Dedifferentiated amniotic fluid mesenchymal stem cell (primary cell): ENCODE measurements at regions not wholly inside any gene's neighbourhood (a gene's known extent, or its start where the extent isn't known, plus 50 kb on each side); places are given as distances from the start of the nearest gene placed in this dataset.

Experiments used
- DNase-seq: peaks from one replicate; pipeline ENCODE4 v3.0.0-alpha.2; 2016; ENCODE audit errors: extremely low spot score

GRCh38 chr2:134143568-134143967, 110.3 kb upstream of the MGAT5 start:
- no peak for DNase-seq

- no peak for DNase-seq
These were observed 109.7 kb upstream of the MGAT5 start for GRCh38 chr2:134144081-134144596.

- DNase-seq = no peak
These were observed 109.2 kb upstream of the MGAT5 start for GRCh38 chr2:134144651-134145050.

DNA sequence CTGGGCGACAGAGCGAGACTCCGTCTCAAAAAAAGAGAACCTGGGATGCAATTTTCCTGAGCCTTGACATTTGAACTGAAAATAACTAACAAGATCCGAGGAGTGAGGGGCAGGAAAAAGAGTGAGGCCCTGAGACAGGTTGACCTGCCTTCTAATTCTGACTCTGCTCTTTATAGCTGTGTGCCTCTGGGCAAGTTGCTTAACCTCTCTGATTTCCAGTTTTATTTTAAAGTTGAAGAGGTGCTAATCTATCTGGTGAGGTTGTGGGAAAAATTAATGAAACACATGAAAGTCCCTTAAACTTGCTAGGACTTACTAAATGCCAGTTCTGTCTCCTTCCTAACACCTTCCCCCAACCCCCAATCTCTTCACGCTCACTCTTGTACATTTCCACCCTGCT, 108.4 kb upstream of the MGAT5 start:
- no peak for DNase-seq

DNA sequence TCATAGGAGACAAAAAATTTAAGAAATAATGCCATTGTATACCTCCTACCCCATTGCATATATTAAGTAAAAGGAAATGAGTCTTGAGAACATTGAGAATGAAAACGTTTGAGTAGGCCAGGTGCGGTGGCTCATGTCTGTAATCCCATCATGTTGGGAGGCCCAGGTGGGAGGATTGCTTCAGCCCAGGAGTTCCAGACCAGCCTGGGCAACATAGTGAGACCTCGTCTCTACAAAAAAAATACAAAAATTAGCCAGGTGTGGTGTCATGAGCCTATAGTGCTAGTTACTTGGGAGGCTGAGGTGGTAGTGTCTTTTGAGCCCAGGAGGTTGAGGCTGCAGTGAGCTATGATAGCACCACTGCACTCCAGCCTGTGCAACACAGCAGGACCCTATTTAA, 107.7 kb upstream of the MGAT5 start:
- DNase-seq = no peak

GRCh38 chr2:134146620-134147019, 107.3 kb upstream of the MGAT5 start:
- peak; percentile 83 for DNase-seq

DNA sequence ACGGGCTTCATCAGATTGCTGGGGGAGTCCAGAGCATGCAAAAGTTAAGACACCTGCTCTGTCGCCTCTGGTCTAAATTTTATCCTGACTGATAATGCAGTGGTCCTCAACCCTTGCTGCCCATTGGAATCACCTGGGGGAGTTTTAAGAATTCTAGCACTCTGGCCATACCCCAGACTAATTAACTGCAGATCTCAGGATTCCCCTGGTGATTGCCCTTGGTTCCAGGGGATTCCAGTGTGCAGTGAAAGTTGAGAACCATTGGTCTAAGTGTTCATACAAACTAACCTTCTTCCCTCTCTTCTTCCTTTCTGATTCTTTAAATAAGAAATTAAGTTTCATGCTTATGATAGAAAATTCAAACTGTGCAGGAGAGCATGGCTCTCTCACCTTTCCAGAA, 105.7 kb upstream of the MGAT5 start:
- no peak for DNase-seq

- no peak for DNase-seq
These were observed 104.9 kb upstream of the MGAT5 start for GRCh38 chr2:134148843-134149472.

DNA sequence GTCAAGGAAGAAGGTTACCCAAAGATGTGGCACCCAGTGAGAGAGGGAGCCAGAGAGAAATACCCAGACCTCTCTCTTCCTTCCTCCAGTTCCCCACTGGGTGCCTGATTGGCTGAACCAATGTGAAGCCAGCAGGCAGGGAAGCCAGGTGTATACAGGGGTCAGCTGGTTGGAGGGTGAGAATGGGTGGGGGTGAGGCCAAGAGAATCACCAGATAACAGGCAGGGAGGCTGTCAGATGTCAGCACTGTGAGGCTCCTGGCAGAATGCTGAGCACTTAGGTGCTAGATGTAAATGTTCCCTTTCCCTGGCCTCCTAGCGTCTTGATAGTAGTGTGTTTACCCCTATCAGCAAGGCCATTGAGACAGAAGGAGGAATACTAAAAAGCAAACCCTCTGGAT, 104.0 kb upstream of the MGAT5 start:
- DNase-seq = no peak

DNA sequence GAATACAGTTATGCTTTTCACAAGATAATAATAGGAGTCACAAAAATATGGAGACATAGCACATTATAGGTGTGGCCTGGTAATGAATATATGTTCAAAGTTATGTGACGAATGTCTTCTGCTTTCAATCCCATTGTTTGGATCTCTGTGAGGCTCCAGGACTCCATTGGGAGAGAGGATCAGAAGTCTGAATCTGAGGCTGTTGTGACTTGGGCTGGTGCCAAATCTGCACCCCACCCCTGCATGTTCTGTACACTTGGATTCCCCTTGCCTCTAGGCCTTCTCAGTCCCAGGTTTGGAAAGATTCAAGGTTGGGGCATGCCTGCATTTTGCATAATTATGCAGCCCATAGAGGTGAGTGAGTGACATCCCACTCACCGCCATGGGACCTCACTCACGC, 103.1 kb upstream of the MGAT5 start:
- no peak for DNase-seq

DNA sequence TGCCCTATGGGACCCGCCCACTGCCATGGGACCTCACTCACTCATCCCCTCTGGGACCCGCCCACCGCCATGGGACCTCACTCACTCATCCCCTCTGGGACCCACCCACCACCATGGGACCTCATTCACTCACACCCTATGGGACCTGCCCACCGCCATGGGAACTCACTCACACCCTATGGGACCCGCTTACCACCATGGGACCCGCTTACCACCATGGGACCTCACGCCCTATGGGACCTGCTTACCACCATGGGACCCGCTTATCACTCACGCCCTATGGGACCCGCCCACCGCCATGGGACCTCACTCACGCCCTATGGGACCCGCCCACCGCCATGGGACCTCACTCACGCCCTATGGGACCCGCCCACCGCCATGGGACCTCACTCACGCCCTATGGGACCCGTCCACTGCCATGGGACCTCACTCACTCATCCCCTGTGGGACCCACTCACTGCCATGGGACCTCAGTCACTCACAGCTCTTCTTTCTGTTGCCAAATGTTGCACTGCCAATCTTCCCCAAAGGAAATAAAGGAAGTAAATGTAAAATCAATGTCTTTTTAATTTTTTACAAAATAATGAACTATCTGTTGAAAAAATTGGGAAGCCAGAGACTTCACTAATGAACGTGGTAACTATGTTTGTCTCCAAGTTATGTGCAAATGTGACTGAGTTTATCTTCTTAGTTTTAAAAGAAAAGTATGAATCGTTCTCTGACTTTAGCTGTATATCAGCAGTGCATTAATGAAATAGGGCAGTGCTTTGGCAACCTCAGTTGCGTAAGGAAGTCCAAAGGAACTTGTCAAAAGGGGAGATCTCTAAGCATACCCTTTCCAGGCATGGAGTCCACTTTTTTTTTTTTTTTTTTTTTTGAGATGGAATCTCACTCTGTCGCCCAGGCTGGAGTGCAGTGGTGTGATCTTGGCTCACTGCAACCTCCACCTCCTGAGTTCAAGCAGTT, 101.5 kb upstream of the MGAT5 start:
- DNase-seq = no peak

DNA sequence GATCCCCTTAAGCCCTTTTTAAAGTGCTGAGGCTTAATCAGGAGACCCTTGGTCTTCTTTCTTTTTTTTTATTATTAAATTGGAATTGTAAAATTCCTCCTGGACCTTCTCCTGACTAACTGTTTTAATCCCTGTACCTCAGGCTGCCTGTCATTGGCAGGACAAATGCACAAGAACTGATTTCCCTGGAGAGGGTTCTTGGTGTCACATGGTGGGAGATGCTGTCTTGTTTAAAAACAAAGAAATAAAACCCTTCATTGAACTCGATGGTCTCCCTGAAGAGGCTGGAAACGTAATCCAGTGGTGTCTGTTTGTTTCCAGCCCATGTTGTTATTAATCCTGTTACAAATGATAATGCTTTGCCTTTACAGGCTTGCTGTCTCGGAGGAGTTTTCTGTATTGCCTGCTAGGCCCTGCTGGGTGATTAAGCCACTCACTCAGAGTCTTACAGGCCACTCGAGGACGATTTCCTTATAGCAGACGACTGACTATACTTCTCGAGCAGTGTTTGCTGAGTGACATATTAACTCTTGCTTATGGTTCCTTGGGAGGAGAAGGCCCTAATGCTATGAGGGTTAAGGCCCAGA, 100.5 kb upstream of the MGAT5 start:
- no peak for DNase-seq

DNA sequence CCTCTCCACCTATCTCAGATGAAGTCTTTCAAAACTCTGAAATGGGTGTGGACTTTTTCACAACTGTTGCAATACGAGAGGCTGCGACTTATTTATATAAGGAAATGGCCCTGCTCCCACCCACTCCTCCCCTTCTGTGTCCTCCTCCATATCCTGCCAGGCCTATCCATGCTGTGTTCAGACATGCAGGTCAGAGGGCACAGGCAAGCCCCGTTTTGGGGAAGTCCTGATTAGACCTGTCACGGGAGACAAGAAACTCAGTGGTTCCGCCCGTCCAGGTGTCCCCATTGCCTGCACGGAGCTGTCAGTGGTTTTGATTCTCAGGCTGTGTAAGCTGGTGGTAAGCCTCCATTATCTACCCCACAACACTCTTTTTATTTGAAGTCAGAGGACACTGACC, 99.6 kb upstream of the MGAT5 start:
- no peak for DNase-seq

GRCh38 chr2:134155134-134155533, 98.7 kb upstream of the MGAT5 start:
- no peak for DNase-seq

- no peak for DNase-seq
These were observed 95.6 kb upstream of the MGAT5 start for GRCh38 chr2:134158295-134158694.

GRCh38 chr2:134161170-134161547, 92.7 kb upstream of the MGAT5 start:
- DNase-seq = no peak

DNA sequence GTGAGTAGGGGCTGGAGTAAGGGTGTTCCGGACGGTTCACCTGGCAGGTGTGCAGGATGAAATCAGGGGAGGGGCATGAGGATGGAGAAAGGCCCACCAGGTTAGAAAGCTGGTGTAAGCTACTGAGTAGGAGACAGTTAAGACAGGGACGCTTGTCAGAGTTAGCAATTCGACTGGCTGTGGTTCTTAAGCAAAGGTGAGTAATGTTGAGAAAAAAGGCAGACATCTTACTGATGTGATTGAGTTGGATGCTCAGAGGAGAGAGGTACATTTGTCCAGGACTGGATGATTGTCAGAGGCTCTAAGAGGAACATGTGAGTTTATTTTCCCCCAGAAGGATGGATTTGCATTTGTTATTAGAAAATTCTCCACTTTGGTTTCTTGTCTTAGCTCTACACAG, 90.5 kb upstream of the MGAT5 start:
- no peak for DNase-seq

- no peak for DNase-seq
These were observed 89.6 kb upstream of the MGAT5 start for GRCh38 chr2:134164306-134164705.

DNA sequence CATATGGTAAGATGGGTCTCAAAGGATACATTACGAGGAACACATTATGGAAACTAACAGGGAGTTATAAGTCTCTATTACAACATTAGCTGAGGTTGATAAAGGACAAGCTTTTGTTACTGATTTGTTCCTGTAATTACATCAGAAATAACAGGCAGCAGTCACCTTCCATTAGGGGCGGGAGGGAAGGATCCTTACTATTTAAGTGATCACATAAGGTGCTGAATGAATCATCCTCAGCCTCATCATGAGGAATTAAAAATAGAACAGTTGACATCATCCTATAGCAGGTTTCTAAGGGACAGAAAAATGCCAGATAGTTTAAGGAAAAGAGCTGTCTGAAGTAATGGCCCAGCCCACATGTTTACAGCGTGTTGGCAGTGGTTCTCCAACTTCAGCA, 86.9 kb upstream of the MGAT5 start:
- DNase-seq = no peak

DNA sequence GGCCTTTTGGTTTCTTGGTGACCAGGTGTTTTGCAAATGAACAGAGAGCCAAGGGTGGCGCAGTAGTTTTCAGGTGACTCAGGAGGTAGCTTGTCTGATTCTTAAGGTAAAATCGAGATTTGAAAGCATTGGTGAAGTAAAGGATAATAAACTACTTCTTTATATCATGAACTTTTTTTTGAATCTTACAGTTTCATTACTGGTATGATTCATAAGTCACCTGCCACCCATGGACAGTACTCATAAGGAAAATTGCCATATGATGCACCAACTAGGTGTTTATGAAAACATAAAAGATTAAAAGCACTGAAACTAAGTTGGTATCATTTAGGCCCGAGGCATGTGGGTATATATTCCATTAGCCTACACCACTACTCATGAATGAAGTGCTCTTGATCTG, 84.1 kb upstream of the MGAT5 start:
- DNase-seq = no peak

GRCh38 chr2:134170294-134170693, 83.6 kb upstream of the MGAT5 start:
- no peak for DNase-seq

DNA sequence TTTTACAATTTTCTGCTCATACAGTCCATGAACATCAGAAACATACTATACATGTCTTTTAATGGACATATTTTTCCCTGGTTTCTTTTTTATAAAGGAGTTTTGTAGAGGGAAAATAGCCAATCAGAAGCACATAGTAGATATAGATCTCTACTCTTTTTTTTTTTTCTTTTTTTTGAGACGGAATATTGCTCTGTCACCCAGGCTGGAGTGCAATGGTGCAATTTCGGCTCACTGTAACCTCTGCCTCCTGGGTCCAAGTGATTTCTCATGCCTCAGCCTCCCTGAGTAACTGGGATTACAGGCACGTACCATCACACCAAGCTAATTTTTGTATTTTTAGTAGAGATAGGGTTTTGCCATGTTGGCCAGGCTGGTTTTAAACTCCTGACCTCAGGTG, 83.2 kb upstream of the MGAT5 start:
- no peak for DNase-seq
